ENCODE measurements at regions not wholly inside any gene's neighbourhood (a gene's known extent, or its start where the extent isn't known, plus 50 kb on each side); places are given as distances from the start of the nearest gene placed in this dataset.

DNA sequence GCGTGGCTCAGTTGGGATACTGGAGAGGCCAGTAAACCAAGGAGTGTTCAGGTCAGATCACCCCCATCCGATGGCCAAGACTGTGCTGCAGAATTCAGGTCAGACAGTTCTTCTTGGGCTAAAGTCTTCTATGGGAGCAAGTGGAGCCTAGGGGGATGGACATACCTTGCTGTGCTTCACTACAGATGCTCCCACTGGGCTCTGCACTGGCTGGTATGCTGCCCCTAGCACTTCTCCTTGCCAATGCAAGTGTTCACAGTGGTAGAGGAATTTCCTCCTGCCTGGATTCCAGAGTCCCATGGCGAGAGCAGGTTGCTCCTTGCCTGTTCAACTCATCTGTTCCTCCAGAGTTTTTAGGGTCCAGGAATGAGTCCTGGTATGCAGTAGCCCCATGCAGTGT lies 134.2 kb upstream of the EDIL3 start:
- TF ChIP-seq, protein P1, sequence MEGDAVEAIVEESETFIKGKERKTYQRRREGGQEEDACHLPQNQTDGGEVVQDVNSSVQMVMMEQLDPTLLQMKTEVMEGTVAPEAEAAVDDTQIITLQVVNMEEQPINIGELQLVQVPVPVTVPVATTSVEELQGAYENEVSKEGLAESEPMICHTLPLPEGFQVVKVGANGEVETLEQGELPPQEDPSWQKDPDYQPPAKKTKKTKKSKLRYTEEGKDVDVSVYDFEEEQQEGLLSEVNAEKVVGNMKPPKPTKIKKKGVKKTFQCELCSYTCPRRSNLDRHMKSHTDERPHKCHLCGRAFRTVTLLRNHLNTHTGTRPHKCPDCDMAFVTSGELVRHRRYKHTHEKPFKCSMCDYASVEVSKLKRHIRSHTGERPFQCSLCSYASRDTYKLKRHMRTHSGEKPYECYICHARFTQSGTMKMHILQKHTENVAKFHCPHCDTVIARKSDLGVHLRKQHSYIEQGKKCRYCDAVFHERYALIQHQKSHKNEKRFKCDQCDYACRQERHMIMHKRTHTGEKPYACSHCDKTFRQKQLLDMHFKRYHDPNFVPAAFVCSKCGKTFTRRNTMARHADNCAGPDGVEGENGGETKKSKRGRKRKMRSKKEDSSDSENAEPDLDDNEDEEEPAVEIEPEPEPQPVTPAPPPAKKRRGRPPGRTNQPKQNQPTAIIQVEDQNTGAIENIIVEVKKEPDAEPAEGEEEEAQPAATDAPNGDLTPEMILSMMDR (IDR thresholded peaks at IDR 0.05; ENCODE audit: poor library complexity, severe bottlenecking), result no peak
- TF ChIP-seq EZH2 (IDR thresholded peaks at IDR 0.05; ENCODE audit: borderline replicate concordance, insufficient read depth, low read length, poor library complexity, severe bottlenecking), result no peak

All from neural cell (in vitro differentiated cells).